Activated naive CD8-positive, alpha-beta T cell (primary cell): ENCODE measurements at regions not wholly inside any gene's neighbourhood (a gene's known extent, or its start where the extent isn't known, plus 50 kb on each side); places are given as distances from the start of the nearest gene placed in this dataset.
A peak's percentile ranks its signal among the peaks of the same experiment; 100 is the strongest.

Experiments used
- H3K27ac Mint-ChIP-seq: one replicate; pipeline ENCODE4 v1.8.0; 2021; ENCODE audit warnings: mixed read lengths
- H3K27me3 Mint-ChIP-seq: one replicate; pipeline ENCODE4 v1.8.0; 2021; ENCODE audit warnings: mixed read lengths
- H3K36me3 Mint-ChIP-seq: one replicate; pipeline ENCODE4 v1.8.0; 2021; ENCODE audit warnings: mixed read lengths
- H3K4me1 Mint-ChIP-seq: one replicate; pipeline ENCODE4 v1.8.0; 2021; ENCODE audit warnings: low read depth, mixed read lengths
- H3K4me3 Mint-ChIP-seq: one replicate; pipeline ENCODE4 v1.8.0; 2021; ENCODE audit warnings: mild to moderate bottlenecking, mixed read lengths
- H3K9me3 Mint-ChIP-seq: one replicate; pipeline ENCODE4 v1.8.0; 2021; ENCODE audit warnings: low read depth, mixed read lengths

DNA sequence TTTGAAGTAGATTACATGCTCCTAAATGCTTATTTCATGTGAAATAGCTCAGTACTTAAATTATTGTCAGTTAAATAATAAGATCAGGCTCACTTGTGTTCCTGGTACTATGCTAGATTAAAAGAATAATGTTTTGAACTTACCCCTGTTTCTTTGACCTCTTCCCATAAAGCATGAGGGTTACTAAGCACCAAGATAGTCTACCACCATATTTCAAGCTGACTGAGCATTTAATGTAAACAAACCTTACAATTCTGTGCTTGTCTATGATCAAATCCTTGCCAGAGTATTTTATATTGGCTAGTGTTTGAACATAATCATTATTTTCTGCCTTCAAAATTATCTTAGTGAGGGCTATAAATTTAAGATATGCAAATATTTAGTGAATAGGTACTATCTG is 98.1 kb downstream of the LHX9 start:
- Mint-ChIP-seq H3K27ac (no peak overlapping the region), H3K27me3 (peaks cover 1% of the 10 kb centered on the region), H3K9me3 (no peaks in the 10 kb centered on the region), H3K4me3 (no peak overlapping the region), H3K36me3 (no peaks in the 10 kb centered on the region), H3K4me1 (no peaks in the 10 kb centered on the region)

DNA sequence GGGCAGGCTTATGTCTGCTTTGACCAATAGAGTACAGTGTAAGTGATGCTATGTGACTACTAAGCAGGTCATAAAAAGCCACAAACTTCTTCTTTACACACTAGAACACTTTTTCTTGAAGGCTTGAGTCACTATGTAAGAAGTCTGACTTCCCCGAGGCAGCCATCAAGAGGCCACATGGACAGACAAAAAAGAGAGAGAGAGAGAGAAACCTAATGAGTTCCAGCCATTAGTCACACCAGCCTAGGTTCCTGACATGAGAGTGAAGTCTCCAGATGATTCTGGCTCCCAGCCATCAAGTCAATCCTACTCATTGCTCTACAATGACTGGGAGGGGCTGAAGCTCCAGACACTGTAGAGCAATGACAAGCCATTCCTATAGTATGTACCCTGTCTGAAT is 101.4 kb downstream of the LHX9 start:
- Mint-ChIP-seq H3K4me1 (no peaks in the 10 kb centered on the region), H3K27me3 (no peaks in the 10 kb centered on the region), H3K9me3 (no peaks in the 10 kb centered on the region), H3K27ac (no peak overlapping the region), H3K4me3 (no peak overlapping the region), H3K36me3 (no peaks in the 10 kb centered on the region)

DNA sequence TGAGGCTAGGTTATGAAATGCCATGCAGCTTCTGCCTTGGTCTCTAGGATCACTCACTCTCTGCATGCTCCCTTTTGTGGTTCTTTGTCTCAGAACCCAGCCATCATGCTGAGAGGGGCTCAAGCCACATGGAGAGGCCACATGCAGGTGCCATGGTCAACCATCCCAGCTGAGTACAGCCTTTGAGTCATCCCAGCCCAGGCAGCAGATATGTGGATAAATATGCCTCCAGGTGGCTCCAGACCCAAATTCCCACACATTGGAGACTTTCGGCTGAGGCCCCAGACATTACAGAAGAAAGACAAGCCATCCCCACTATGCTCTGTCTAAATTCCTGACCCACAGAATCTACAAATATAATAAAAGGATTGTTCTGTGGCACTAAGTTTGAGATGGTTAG is 102.0 kb downstream of the LHX9 start:
- H3K9me3 Mint-ChIP-seq = no peaks in the 10 kb centered on the region
- H3K4me1 Mint-ChIP-seq = no peaks in the 10 kb centered on the region
- no peaks in the 10 kb centered on the region for H3K36me3 Mint-ChIP-seq
- H3K27me3 Mint-ChIP-seq = peaks cover 1% of the 10 kb centered on the region
- no peak overlapping the region for H3K4me3 Mint-ChIP-seq
- H3K27ac Mint-ChIP-seq = no peak overlapping the region

DNA sequence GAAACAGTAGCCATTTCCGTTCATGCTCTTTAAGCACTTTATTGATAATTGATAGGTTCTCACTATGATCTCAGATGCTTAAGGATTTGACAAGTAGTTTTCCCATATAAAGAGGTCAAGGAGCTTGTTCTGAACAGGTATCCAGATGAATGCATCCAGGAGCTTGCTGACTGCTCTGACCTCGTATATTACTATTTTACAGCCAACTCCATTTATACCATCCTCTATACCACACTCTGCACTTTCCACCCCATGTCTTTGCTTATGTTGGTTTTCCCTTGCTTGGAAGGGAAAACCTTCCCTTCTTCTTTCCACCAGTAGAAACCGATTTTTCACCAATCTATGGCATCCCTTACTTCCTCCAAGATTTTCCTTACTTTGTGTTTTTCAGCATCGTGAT is 107.2 kb downstream of the LHX9 start:
- H3K27me3 Mint-ChIP-seq = peaks cover 8% of the 10 kb centered on the region
- peaks cover 2% of the 10 kb centered on the region for H3K36me3 Mint-ChIP-seq
- peaks cover 6% of the 10 kb centered on the region for H3K4me1 Mint-ChIP-seq
- H3K27ac Mint-ChIP-seq = no peak overlapping the region
- H3K9me3 Mint-ChIP-seq = no peaks in the 10 kb centered on the region
- no peak overlapping the region for H3K4me3 Mint-ChIP-seq

DNA sequence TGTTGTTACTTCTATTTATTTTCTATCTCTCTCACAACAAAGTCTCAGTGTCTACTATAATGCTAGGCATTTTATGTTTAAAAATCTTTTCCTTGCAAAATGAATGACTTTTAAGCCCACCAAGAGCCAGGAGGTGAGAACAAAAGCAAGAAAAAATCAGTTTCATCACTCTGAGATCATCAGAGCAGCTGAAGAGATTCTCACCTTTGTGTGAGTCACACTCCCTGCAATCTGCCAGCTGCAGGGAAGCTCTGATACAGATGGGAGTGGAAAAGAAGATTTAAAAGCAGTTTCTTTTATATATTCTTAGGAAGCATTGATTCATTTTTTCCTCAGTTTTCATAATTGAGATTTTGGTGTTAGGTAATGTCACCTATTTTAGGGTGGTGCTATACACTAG is 107.6 kb downstream of the LHX9 start:
- Mint-ChIP-seq H3K27ac (no peak overlapping the region), H3K36me3 (peaks cover 2% of the 10 kb centered on the region), H3K4me1 (peaks cover 6% of the 10 kb centered on the region), H3K4me3 (no peak overlapping the region), H3K9me3 (no peaks in the 10 kb centered on the region), H3K27me3 (peaks cover 8% of the 10 kb centered on the region)

DNA sequence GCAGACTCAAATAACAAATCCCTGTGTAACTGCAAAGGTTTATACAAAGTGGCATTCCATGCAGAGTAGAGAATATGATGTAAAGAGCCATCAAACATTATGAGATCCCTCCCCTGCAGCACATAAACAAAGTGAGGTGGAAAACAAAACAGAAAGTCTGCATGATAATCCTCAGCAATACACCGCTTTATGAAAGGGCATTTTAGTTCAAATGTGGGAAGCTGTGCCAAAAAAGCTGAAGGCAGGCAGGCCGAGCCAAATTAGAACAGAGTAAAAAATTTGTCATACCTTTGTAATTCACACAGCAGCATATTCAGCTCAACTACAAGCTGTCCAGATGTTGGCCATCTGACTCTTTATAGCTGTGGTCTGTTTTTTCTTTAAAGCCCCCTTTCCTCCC is 113.5 kb downstream of the LHX9 start:
- no peak overlapping the region for H3K4me3 Mint-ChIP-seq
- no peaks in the 10 kb centered on the region for H3K4me1 Mint-ChIP-seq
- peaks cover 2% of the 10 kb centered on the region for H3K36me3 Mint-ChIP-seq
- H3K27ac Mint-ChIP-seq = no peak overlapping the region
- H3K9me3 Mint-ChIP-seq = no peaks in the 10 kb centered on the region
- peaks cover 4% of the 10 kb centered on the region for H3K27me3 Mint-ChIP-seq

DNA sequence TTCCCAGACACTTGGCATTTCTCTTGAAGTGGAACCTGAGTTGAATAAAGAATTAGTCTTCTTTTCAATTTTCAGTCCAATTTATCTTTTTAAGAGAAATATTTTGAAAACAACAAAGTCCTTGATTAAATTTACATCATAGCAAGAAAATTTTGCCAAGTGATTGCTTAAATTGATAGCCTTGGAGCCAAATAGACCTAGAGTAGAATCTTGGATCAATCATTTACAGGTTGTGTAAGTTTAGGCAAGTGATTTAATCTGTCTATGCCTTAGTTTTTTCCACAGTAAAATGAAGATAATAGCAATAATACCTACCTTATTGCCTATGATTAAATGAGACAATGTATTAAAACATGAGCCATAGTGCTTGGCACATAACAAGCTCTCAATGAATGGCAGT is 113.9 kb downstream of the LHX9 start:
- H3K27ac Mint-ChIP-seq = no peak overlapping the region
- peaks cover 2% of the 10 kb centered on the region for H3K36me3 Mint-ChIP-seq
- peaks cover 4% of the 10 kb centered on the region for H3K27me3 Mint-ChIP-seq
- H3K4me3 Mint-ChIP-seq = no peak overlapping the region
- no peaks in the 10 kb centered on the region for H3K4me1 Mint-ChIP-seq
- H3K9me3 Mint-ChIP-seq = no peaks in the 10 kb centered on the region

DNA sequence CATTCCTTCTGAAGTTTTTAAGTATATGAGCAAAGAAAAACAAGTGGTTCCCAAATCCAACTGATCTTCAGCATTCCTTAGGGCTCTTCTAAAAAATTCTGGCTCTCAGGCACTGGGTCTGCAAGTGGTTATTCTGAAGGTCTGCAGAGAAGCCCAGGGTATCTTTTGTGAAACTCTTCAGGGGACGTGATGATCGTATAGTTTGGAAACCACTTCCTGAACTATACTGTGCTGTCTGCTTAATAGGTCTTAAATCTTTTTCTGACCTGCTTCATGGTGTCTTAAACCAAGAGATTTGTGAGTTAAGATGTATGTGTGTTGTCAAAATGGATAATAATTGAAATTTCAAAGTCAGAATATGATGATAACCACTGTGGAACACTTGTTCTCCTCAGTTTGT is 115.5 kb downstream of the LHX9 start:
- peaks cover 1% of the 10 kb centered on the region for H3K27me3 Mint-ChIP-seq
- no peaks in the 10 kb centered on the region for H3K9me3 Mint-ChIP-seq
- no peak overlapping the region for H3K27ac Mint-ChIP-seq
- H3K36me3 Mint-ChIP-seq = no peaks in the 10 kb centered on the region
- H3K4me3 Mint-ChIP-seq = no peak overlapping the region
- no peaks in the 10 kb centered on the region for H3K4me1 Mint-ChIP-seq

DNA sequence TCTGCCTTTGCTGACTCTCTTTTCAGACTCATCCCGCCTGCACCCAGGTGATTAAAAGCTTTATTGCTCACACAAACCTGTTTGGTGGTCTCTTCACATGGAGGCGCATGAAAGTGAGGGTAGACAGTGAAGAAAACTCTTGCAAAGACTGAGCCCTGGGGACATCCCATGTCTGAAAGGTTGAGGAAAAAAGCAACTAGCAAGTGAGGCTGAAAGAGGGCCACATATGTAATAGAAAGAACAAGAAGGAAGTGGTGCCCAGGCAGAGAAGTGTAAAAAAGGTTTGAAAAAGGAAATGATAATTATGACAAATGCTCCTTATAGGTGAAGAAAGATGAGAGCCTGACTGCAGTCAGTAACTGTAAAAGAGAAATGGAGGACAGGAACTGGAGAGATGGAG is 115.9 kb upstream of the NEK7 start:
- Mint-ChIP-seq H3K4me1 (no peaks in the 10 kb centered on the region), H3K4me3 (no peak overlapping the region), H3K9me3 (peaks cover 2% of the 10 kb centered on the region), H3K27ac (no peak overlapping the region), H3K36me3 (no peaks in the 10 kb centered on the region), H3K27me3 (no peaks in the 10 kb centered on the region)

DNA sequence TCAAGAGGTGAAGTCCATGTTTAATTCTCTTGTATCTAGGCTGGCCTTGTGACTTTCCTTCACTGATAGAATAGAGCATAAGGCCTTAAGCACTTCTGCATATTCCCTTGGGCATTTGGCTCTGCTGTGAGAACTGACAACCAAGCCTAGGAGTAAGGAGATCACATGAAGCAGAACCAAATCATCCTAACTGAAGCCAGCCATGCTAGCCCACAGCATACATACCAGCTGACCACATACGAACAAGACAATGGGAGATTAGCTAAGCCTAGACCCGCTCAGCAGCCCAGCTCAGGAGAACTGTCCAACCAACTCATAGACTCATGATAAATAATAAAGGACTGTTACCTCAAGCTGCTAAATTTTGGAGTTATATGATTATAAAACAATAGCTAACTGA is 114.6 kb upstream of the NEK7 start:
- Mint-ChIP-seq H3K36me3 (peaks cover 2% of the 10 kb centered on the region), H3K9me3 (peaks cover 4% of the 10 kb centered on the region), H3K27ac (no peak overlapping the region), H3K27me3 (no peaks in the 10 kb centered on the region), H3K4me3 (no peak overlapping the region), H3K4me1 (peaks cover under 1% of the 10 kb centered on the region)

DNA sequence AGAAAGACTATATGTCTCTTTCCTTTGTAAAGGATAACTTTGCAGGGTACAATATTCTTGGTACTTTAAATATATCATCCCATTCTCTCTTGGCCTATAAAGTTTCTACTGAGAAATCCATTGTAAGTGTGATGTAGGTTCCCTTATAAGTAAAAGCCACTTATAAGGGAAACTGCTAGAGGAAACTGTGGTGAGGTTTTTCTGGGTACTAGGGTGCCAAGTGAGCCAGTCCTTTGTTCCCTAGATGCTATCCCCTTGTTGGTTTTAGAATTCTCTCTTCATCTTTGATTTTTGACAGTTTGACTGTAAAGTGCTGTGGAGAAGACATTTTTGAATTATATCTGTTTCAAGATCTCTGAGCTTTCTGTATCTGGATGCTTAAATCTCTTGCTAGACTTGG is 108.9 kb upstream of the NEK7 start:
- Mint-ChIP-seq H3K9me3 (peaks cover 20% of the 10 kb centered on the region), H3K4me1 (peaks cover 18% of the 10 kb centered on the region), H3K27ac (peak overlapping the region; percentile 17), H3K36me3 (peaks cover 2% of the 10 kb centered on the region), H3K27me3 (no peaks in the 10 kb centered on the region), H3K4me3 (no peak overlapping the region)

DNA sequence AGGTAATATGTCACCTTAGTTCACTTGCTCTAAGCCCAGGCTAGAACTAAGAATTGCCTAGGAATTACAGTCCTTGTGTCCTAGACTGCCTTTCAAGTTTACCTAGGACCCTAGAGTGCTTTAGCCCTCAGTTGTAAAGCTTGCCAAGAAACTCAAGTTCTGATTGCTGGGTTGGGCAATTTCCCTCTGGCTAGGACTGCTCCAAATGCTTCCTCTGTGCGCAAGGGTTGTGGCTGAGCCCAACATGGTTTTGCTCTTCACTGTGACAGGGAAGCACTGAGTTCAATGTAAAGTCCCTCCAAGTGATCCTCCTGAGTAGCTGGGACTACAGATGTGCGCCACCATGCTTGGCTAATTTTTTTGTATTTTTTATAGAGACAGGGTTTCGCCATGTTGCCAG is 102.3 kb upstream of the NEK7 start:
- H3K4me3 Mint-ChIP-seq = no peak overlapping the region
- H3K27ac Mint-ChIP-seq = no peak overlapping the region
- peaks cover 2% of the 10 kb centered on the region for H3K4me1 Mint-ChIP-seq
- H3K9me3 Mint-ChIP-seq = peaks cover 12% of the 10 kb centered on the region
- no peaks in the 10 kb centered on the region for H3K27me3 Mint-ChIP-seq
- no peaks in the 10 kb centered on the region for H3K36me3 Mint-ChIP-seq

DNA sequence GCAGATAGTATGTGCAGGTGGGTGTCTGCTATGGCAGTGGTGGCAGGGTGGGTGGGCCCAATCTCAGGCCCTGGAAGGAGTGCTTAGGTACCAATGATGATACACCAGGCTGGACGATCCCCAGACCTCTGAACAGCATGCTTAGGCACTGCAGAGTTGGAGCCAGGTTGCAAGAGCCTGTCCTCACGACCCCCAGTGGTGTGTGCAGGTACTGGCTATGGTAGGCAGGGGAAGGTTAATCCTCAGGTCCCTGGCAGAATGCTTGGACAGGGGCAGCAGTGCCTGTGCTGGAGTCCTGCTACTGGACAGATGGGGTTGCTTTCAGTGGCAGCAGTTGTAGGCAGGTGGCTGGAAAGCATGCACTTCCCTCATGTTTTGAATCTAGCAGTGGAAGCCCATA is 100.5 kb upstream of the NEK7 start:
- no peaks in the 10 kb centered on the region for H3K4me1 Mint-ChIP-seq
- H3K9me3 Mint-ChIP-seq = peaks cover 12% of the 10 kb centered on the region
- no peaks in the 10 kb centered on the region for H3K27me3 Mint-ChIP-seq
- no peaks in the 10 kb centered on the region for H3K36me3 Mint-ChIP-seq
- no peak overlapping the region for H3K27ac Mint-ChIP-seq
- H3K4me3 Mint-ChIP-seq = no peak overlapping the region

DNA sequence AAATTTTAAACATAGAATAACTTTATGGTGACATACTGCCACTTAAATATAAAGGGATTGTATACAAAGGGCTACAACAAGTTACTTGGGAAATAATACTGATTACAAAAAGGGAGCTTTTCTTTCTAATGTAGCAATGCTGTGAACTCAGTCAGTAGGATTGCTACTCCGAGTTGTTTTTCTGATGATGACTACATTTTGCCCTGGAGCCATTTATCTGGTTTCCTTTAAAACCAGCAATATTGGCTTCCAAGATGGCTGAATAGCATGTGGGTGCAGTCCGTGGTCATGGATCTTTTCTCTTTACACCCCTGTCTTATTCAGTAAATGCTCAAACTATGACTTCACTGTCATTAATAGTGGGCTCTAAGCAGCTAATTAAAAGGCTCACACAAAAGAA is 92.6 kb upstream of the NEK7 start:
- Mint-ChIP-seq H3K36me3 (no peaks in the 10 kb centered on the region), H3K27ac (no peak overlapping the region), H3K27me3 (peaks cover 3% of the 10 kb centered on the region), H3K9me3 (no peaks in the 10 kb centered on the region), H3K4me3 (no peak overlapping the region), H3K4me1 (no peaks in the 10 kb centered on the region)

DNA sequence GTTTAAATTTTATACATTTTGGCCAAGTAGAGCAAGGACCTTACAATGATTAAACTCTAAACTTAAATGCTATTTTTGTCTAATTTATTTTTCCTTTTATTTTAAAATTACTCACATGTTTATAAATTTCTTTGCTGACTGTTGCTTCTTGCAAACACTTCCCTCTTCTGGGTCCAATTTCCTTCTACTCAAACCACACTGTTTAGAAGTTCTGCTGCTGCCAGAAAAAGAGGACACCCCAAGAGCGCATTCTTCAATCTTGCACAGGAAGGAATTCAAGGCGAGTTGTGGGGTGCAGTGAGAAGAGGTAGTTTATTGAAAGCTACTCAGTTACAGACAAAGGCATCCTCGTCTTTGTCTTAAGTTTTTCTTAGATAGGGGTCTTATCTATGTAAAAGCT is 88.5 kb upstream of the NEK7 start:
- Mint-ChIP-seq H3K9me3 (no peaks in the 10 kb centered on the region), H3K4me1 (no peaks in the 10 kb centered on the region), H3K27me3 (peaks cover 3% of the 10 kb centered on the region), H3K27ac (no peak overlapping the region), H3K4me3 (no peak overlapping the region), H3K36me3 (no peaks in the 10 kb centered on the region)

DNA sequence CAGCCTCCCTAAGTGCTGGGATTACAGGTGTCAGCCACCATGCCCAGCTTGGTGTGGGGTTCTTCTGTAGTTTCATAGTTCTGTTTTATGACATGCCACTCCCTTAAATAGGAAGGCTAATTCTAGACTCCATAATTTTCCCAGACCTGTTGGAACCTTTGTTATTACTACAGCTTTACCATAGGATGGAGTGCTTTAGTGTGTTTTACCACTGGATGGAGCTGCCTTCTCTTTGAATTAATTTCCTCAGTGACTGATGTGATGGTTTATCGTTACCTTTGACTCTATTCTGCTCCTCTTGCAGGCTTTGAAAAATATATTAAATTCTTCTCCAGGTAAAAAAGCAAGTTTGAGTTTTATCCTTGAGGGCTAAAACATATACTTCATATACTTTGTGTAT is 84.6 kb upstream of the NEK7 start:
- Mint-ChIP-seq H3K4me1 (no peaks in the 10 kb centered on the region), H3K9me3 (no peaks in the 10 kb centered on the region), H3K36me3 (no peaks in the 10 kb centered on the region), H3K27me3 (no peaks in the 10 kb centered on the region), H3K27ac (no peak overlapping the region), H3K4me3 (no peak overlapping the region)

DNA sequence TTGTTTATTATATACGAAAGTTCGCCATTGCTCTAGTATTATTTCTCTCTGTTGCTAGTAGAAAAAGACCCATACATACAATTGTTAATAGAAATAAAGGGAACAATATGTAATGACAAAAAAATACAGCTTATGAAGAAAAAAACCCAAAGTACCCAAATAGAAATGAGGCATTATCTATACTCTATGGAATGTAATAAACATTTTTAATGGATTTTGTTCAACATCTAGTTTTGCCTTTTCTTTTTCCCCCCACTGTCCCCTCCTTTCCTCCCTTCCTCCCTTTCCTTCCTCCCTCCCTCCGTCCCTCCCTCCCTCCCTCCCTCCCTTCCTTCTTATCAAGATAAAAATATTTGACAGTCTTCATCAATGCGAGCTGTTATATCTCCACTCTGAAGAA is 81.5 kb upstream of the NEK7 start:
- no peak overlapping the region for H3K4me3 Mint-ChIP-seq
- H3K36me3 Mint-ChIP-seq = peaks cover 4% of the 10 kb centered on the region
- H3K27ac Mint-ChIP-seq = no peak overlapping the region
- H3K4me1 Mint-ChIP-seq = no peaks in the 10 kb centered on the region
- peaks cover 4% of the 10 kb centered on the region for H3K9me3 Mint-ChIP-seq
- H3K27me3 Mint-ChIP-seq = peaks cover 3% of the 10 kb centered on the region
